Peyer's patch (tissue), 4 donors: ENCODE measurements at regions not wholly inside any gene's neighbourhood (a gene's known extent, or its start where the extent isn't known, plus 50 kb on each side); places are given as distances from the start of the nearest gene placed in this dataset.

Source experiments
- DNase-seq, 3 donors: peaks; one replicate each; pipeline ENCODE4 v3.0.0-alpha.2; 2017 to 2019
- H3K27ac ChIP-seq, 4 donors: fragments of 200-600 bp; sonication (generic); one replicate each; pipeline ENCODE4 v1.5.1; 2016 to 2019
- H3K27me3 ChIP-seq, 2 donors: fragments of 200-600 bp; sonication (generic); one replicate each; pipeline ENCODE4 v1.5.1; 2019
- H3K36me3 ChIP-seq, 3 donors: fragments of 200-600 bp; sonication (generic); one replicate each; pipeline ENCODE4 v1.5.1; 2016 to 2019
- H3K4me1 ChIP-seq, 4 donors: fragments of 200-600 bp; sonication (generic); one replicate each; pipeline ENCODE4 v1.5.1; 2016 to 2019
- H3K4me3 ChIP-seq, 4 donors: fragments of 200-600 bp; sonication (generic); 1 replicate in 3 of 4; 2 replicates in 1 of 4; pipeline ENCODE4 v1.5.1; 2016 to 2019; ENCODE audit warnings: mild to moderate bottlenecking in 1 of 4
- H3K9me3 ChIP-seq, 4 donors: fragments of 200-600 bp; sonication (generic); one replicate each; pipeline ENCODE4 v1.5.1; 2016 to 2019; ENCODE audit warnings: mild to moderate bottlenecking in 1 of 4
- POLR2A ChIP-seq, 2 donors: fragments of 450-650 bp; IDR thresholded peaks; one replicate each; pipeline ENCODE4 v1.5.1; 2017; ENCODE audit warnings: antibody characterized with exemption in 2 of 2, mild to moderate bottlenecking in 2 of 2, moderate library complexity in 2 of 2
- TF ChIP-seq, protein P1 (sequence below), 6 experiments: fragments of 450-650 bp in 4 of 6; fragments of 200-600 bp in 2 of 6; sonication (generic) in 1 of 6; IDR thresholded peaks; one replicate each; pipeline ENCODE4 v1.5.1; 2017 to 2019; ENCODE audit warnings: antibody characterized with exemption in 6 of 6, mild to moderate bottlenecking in 3 of 6, moderate library complexity in 1 of 6

DNA sequence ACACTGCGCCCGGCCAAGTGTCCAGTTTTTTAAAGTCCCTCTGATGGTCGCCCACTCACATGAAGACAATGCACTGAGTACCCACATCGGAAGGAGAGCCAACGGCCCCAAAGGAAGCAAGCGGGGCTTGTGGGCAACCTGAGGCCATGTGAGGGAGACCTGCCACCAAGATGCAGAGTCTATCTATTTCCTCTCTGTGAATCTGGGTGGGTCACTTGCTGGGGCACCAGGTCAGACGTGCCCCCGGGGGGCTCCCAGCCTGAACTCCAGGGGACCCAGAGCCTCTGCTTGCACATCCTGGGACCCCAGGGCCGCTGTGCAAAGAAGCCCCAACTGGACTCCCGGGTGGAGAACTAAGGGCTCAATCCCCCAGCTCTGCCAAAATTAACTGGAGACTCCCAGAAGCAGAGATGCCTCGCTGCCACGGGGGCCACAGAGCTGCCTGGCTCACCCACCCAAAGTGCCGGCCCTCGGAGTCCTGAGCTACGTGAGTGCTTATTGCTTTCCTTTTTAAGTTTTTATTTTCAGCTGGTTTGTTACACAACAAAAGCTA, 106.4 kb downstream of the BRD1 start:
- Histone ChIP-seq H3K36me3 (no peaks in the 10 kb centered on the region), H3K9me3 (no peaks in the 10 kb centered on the region), H3K4me3 (no peak overlapping the region), H3K27me3 (no peaks in the 10 kb centered on the region), H3K4me1 (peaks cover 0 to 7% (median 0%) of the 10 kb centered on the region in 4 donors), H3K27ac (no peak overlapping the region)
- TF ChIP-seq, protein P1, sequence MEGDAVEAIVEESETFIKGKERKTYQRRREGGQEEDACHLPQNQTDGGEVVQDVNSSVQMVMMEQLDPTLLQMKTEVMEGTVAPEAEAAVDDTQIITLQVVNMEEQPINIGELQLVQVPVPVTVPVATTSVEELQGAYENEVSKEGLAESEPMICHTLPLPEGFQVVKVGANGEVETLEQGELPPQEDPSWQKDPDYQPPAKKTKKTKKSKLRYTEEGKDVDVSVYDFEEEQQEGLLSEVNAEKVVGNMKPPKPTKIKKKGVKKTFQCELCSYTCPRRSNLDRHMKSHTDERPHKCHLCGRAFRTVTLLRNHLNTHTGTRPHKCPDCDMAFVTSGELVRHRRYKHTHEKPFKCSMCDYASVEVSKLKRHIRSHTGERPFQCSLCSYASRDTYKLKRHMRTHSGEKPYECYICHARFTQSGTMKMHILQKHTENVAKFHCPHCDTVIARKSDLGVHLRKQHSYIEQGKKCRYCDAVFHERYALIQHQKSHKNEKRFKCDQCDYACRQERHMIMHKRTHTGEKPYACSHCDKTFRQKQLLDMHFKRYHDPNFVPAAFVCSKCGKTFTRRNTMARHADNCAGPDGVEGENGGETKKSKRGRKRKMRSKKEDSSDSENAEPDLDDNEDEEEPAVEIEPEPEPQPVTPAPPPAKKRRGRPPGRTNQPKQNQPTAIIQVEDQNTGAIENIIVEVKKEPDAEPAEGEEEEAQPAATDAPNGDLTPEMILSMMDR (IDR thresholded peaks at IDR 0.05) = no peak
- TF ChIP-seq POLR2A (IDR thresholded peaks at IDR 0.05) = no peak
- DNase-seq = no peak

DNA sequence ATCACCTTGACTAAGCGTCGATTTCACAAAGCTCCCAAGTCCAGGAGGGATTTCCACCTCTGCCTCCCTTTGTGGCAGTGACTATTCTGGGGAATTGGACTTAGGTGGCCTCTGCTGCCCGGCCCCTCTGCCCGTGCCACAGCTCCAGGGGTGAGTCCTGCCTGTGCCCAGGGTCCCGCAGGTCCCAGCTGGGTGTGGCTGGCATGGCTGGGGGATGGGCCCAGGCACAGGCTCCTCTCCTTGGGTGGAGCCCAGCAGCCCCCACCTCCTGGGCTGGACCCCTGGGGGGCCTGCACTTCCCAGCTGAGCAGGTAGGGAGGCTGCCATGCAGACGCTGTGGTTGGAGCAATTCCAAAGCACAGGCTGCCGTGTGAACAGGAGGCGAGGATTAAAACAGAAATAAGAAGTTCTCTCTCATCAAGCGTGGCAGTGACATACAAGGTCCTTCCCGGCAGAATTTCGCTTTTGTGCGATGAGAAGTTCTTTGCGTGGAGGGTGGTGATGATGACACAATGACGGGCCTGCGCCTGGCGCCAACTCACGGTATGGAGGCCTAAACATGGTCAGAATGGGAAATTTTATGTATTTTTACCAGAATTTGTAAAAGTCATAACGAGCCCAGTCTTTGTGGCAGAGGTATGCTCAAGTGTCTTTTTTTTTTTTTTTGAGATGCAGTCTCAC, 107.3 kb downstream of the BRD1 start:
- TF ChIP-seq, protein P1 (IDR thresholded peaks at IDR 0.05) = no peak
- no peak for TF ChIP-seq POLR2A (IDR thresholded peaks at IDR 0.05)
- H3K4me1 ChIP-seq = peaks cover 0 to 7% (median 0%) of the 10 kb centered on the region in 4 donors
- no peak overlapping the region for H3K27ac ChIP-seq
- no peaks in the 10 kb centered on the region for H3K36me3 ChIP-seq
- no peak for DNase-seq
- no peaks in the 10 kb centered on the region for H3K9me3 ChIP-seq
- no peaks in the 10 kb centered on the region for H3K27me3 ChIP-seq
- no peak overlapping the region for H3K4me3 ChIP-seq

DNA sequence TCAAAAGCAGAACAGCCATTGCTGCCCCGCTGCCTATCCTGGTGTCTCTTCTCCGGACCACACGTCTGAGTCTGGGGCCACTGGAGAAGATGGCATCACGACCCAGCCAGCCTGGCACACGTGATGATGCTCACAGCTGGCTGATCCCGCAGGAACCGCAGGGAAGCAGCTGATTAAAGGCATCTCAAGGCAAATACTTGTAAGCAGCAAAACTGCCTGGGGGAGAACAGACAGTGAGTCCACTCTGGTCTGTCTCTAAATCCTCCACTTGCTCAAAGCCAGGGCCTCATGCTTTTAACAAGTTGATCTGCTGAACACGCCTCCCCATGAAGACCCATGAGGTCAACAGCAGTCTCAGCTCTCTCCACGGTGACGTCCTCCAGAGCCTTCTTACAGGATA, 108.6 kb downstream of the BRD1 start:
- no peak overlapping the region for H3K27ac ChIP-seq
- no peaks in the 10 kb centered on the region for H3K27me3 ChIP-seq
- no peaks in the 10 kb centered on the region for H3K4me1 ChIP-seq
- H3K4me3 ChIP-seq = no peak overlapping the region
- no peaks in the 10 kb centered on the region for H3K9me3 ChIP-seq
- no peaks in the 10 kb centered on the region for H3K36me3 ChIP-seq
- TF ChIP-seq, protein P1 (IDR thresholded peaks at IDR 0.05) = no peak
- no peak for TF ChIP-seq POLR2A (IDR thresholded peaks at IDR 0.05)
- no peak for DNase-seq

DNA sequence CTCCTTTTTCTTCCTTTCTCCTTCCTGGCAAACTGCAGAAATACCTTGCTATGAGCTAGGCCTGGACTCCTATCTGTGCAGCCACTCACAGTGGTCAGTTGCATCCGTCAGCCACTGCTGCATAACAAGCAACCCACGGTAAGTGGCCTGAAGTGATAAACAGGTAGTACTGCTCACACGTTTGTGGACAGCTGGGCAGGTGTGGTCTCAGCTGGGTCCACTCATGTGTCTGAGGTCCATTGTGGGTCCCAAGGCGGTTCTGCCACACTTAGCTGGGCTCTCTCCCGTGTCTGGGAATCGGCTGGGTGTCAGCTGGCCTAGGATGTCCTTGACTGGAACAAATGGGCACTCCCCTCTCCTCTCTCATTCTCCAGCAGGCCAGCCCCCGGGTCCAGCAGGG, 109.3 kb downstream of the BRD1 start:
- DNase-seq = no peak
- Histone ChIP-seq H3K36me3 (no peaks in the 10 kb centered on the region), H3K9me3 (no peaks in the 10 kb centered on the region), H3K4me1 (no peaks in the 10 kb centered on the region), H3K4me3 (no peak overlapping the region), H3K27me3 (no peaks in the 10 kb centered on the region), H3K27ac (no peak overlapping the region)
- no peak for TF ChIP-seq POLR2A (IDR thresholded peaks at IDR 0.05)
- TF ChIP-seq, protein P1 (IDR thresholded peaks at IDR 0.05) = no peak

DNA sequence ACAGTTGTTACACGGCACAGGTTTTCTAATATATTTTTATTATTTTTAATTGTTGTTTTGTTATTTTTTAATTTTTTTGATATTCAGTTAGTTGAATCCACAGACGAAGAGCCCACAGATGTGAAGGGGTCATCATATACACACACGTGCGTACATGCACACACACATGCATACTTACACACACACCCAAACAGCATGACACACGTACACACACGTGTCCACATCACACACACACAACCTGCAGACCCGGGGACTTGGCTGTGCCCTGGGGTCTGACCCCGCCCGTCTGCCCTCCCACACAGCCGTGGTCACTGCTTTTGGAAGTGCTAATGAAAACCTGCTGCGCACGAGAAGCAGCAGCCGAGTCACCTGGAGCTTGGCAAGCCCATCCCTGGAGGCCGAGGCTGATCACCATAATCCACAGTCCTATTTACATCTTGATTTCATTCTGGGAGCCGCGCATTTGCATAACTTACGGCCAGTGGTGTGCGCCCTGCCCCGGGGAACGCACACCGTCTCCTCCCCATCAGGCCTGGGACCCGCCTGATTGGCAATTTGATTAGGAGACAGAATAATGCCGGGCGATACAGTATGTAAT, 110.3 kb downstream of the BRD1 start:
- H3K27ac ChIP-seq = no peak overlapping the region
- H3K9me3 ChIP-seq = no peaks in the 10 kb centered on the region
- DNase-seq = no peak
- TF ChIP-seq, protein P1 (IDR thresholded peaks at IDR 0.05) = no peak
- TF ChIP-seq POLR2A (IDR thresholded peaks at IDR 0.05) = no peak
- no peaks in the 10 kb centered on the region for H3K27me3 ChIP-seq
- H3K36me3 ChIP-seq = no peaks in the 10 kb centered on the region
- H3K4me1 ChIP-seq = no peaks in the 10 kb centered on the region
- no peak overlapping the region for H3K4me3 ChIP-seq
